T follicular helper cell (primary cell): ENCODE measurements at regions not wholly inside any gene's neighbourhood (a gene's known extent, or its start where the extent isn't known, plus 50 kb on each side); places are given as distances from the start of the nearest gene placed in this dataset.

ENCODE experiments used
- DNase-seq: peaks from one replicate; pipeline ENCODE4 v3.0.0-alpha.2; 2020; ENCODE audit warnings: low read depth

GRCh38 chr12:116483959-116484750, 75.0 kb upstream of the MAP1LC3B2 start:
- DNase-seq, result no peak

- no peak for DNase-seq
Measured at GRCh38 chr12:116484807-116485206, 74.4 kb upstream of the MAP1LC3B2 start.

GRCh38 chr12:116489116-116489515, 70.1 kb upstream of the MAP1LC3B2 start:
- no peak for DNase-seq

- no peak for DNase-seq
Measured at GRCh38 chr12:116490471-116490870, 68.7 kb upstream of the MAP1LC3B2 start.

- no peak for DNase-seq
Measured at GRCh38 chr12:116492703-116493324, 66.4 kb upstream of the MAP1LC3B2 start.

- no peak for DNase-seq
Measured at GRCh38 chr12:116495260-116495659, 63.9 kb upstream of the MAP1LC3B2 start.

GRCh38 chr12:116497051-116497591, 62.1 kb upstream of the MAP1LC3B2 start:
- no peak for DNase-seq

- DNase-seq, result no peak
Measured at GRCh38 chr12:116498471-116498870, 60.7 kb upstream of the MAP1LC3B2 start.

GRCh38 chr12:116502141-116502725, 56.9 kb upstream of the MAP1LC3B2 start:
- no peak for DNase-seq

- DNase-seq, result no peak
Measured at GRCh38 chr12:116502989-116503496, 56.1 kb upstream of the MAP1LC3B2 start.

- DNase-seq, result no peak
Measured at GRCh38 chr12:116504438-116504837, 54.7 kb upstream of the MAP1LC3B2 start.

GRCh38 chr12:116506697-116507064, 52.5 kb upstream of the MAP1LC3B2 start:
- DNase-seq, result no peak

GRCh38 chr12:116508145-116509121, 50.7 kb upstream of the MAP1LC3B2 start:
- no peak for DNase-seq
